HepG2 (cell line): ENCODE measurements at regions not wholly inside any gene's neighbourhood (a gene's known extent, or its start where the extent isn't known, plus 50 kb on each side); places are given as distances from the start of the nearest gene placed in this dataset.

ENCODE experiments used
- ATAC-seq: fragments of 200-7000 bp; cut with Tn5 transposase; 3 replicates; pipeline ENCODE4 v1.9.1; 2020; ENCODE audit warnings: mild to moderate bottlenecking, moderate library complexity
- BruUV-seq: library from RNA; stranded (reverse); fragments of 400-500 nt; replicated peaks from 2 replicates; lab custom pipeline; 2021; lab: Mats Ljungman, UMichigan
- CTCF ChIA-PET: fragments of 300-600 bp; formaldehyde crosslinking; extraction: SDS; loops from one replicate; lab custom pipeline; 2021; ENCODE audit warnings: low total read pairs, inconsistent platforms, low intra/inter-chr PET ratio; lab: Yijun Ruan, JAX
- POLR2A ChIA-PET: fragments of 350-600 bp; sonication (Branson Sonifier 250); formaldehyde crosslinking; loops from one replicate; lab custom pipeline; 2020; ENCODE audit warnings: antibody characterized with exemption, inconsistent platforms; lab: Yijun Ruan, JAX
- DNase-seq: peaks from one replicate; pipeline ENCODE4 v3.0.0-alpha.2; 2015; ENCODE audit warnings: low spot score
- FAIRE-seq: peaks from 3 replicates; lab custom pipeline; 2011; peaks lifted over from hg19 to GRCh38; lab: Jason Lieb, UNC
- H2AFZ ChIP-seq: one replicate; pipeline ENCODE4 v1.6.1; 2011; ENCODE audit warnings: low read length, inconsistent platforms
- H3K27ac ChIP-seq: fragments of 300-600 bp; 3 replicates; pipeline ENCODE4 v1.8.0; 2011; ENCODE audit warnings: mixed run types, mild to moderate bottlenecking, mixed read lengths, low read length, inconsistent platforms; ENCODE audit not compliant: insufficient read depth; ENCODE audit errors: extremely low read length
- H3K27me3 ChIP-seq, 2 experiments: fragments of 200-600 bp in 1 of 2; 2 replicates in 1 of 2; 3 replicates in 1 of 2; pipeline versions ENCODE4 v1.6.0 to v1.8.0; 2011; ENCODE audit warnings: low read length in 2 of 2, mild to moderate bottlenecking in 2 of 2, moderate library complexity in 2 of 2, inconsistent platforms in 1 of 2; ENCODE audit not compliant: insufficient read depth in 2 of 2, control insufficient read depth in 1 of 2
- H3K36me3 ChIP-seq, 2 experiments: fragments of 200-600 bp in 1 of 2; replicated peaks in 1 of 2; 2 replicates in 1 of 2; 3 replicates in 1 of 2; pipeline versions ENCODE4 v1.5.1 to v1.8.0; 2011; ENCODE audit warnings: low read length in 2 of 2, inconsistent platforms in 1 of 2; ENCODE audit not compliant: insufficient read depth in 2 of 2, control insufficient read depth in 1 of 2
- H3K4me1 ChIP-seq: 2 replicates; pipeline ENCODE4 v1.5.1; 2012; ENCODE audit warnings: low read length, inconsistent platforms; ENCODE audit not compliant: insufficient read depth
- H3K4me2 ChIP-seq: 2 replicates; pipeline ENCODE4 v1.6.0; 2011; ENCODE audit warnings: low read depth, low read length, inconsistent platforms
- H3K4me3 ChIP-seq, 3 experiments: fragments of 200-600 bp in 1 of 3; sonication (generic), shearing (Covaris generic) in 1 of 3; replicated peaks in 1 of 3; 2 replicates each; pipeline ENCODE4 v1.5.1; 2011 to 2016; ENCODE audit warnings: low read length in 3 of 3, inconsistent platforms in 2 of 3, low read depth in 2 of 3, mild to moderate bottlenecking in 2 of 3, control low read depth in 1 of 3, mixed read lengths in 1 of 3; ENCODE audit not compliant: insufficient read depth in 1 of 3
- H3K79me2 ChIP-seq: one replicate; pipeline ENCODE4 v1.6.1; 2011; ENCODE audit warnings: low read length, inconsistent platforms; ENCODE audit not compliant: insufficient read depth
- H3K9ac ChIP-seq: 2 replicates; pipeline ENCODE4 v1.6.0; 2011; ENCODE audit warnings: mild to moderate bottlenecking, low read depth, low read length, inconsistent platforms; ENCODE audit not compliant: insufficient read depth
- H3K9me3 ChIP-seq: 2 replicates; pipeline ENCODE4 v1.5.1; 2012; ENCODE audit warnings: mild to moderate bottlenecking, low read length
- H4K20me1 ChIP-seq: 2 replicates; pipeline ENCODE4 v1.6.0; 2011; ENCODE audit warnings: inconsistent platforms, mild to moderate bottlenecking, low read length, moderate library complexity; ENCODE audit not compliant: insufficient read depth
- ESRRA ChIP-seq: sonication (generic); formaldehyde crosslinking; IDR thresholded peaks from 2 replicates; pipeline ENCODE4 v1.5.1; 2020; ENCODE audit warnings: mild to moderate bottlenecking, low read depth, missing genetic modification reagents
- FOXA1 ChIP-seq, 2 experiments: fragments of 450-650 bp in 1 of 2; sonication (generic) in 1 of 2; formaldehyde crosslinking in 1 of 2; IDR thresholded peaks; 2 replicates each; pipeline versions ENCODE4 v1.4.0 to v1.6.1; 2016 to 2020; ENCODE audit warnings: missing genetic modification reagents in 1 of 2
- NCOR1 ChIP-seq: fragments of 200-600 bp; sonication (generic); IDR thresholded peaks from 2 replicates; pipeline ENCODE4 v1.7.0; 2017; ENCODE audit warnings: antibody characterized with exemption, low read length, borderline replicate concordance
- NFKB2 ChIP-seq: sonication (generic); formaldehyde crosslinking; IDR thresholded peaks from 2 replicates; pipeline ENCODE4 v1.4.0; 2020; ENCODE audit warnings: missing genetic modification reagents, borderline replicate concordance
- NONO ChIP-seq, 2 experiments: fragments of 450-650 bp in 1 of 2; sonication (generic) in 1 of 2; formaldehyde crosslinking in 1 of 2; IDR thresholded peaks in 1 of 2; conservative IDR thresholded peaks in 1 of 2; 2 replicates each; pipeline versions ENCODE4 v1.6.1 to v1.8.0; 2017 to 2022; ENCODE audit warnings: mild to moderate bottlenecking in 1 of 2, missing genetic modification reagents in 1 of 2, moderate library complexity in 1 of 2
- NR1H2 ChIP-seq: sonication (generic); formaldehyde crosslinking; IDR thresholded peaks from 2 replicates; pipeline ENCODE4 v1.8.1; 2022; ENCODE audit warnings: low read depth, missing genetic modification reagents, borderline replicate concordance
- SNRNP70 ChIP-seq: fragments of 200-400 bp; formaldehyde crosslinking; IDR thresholded peaks from 2 replicates; pipeline ENCODE4 v1.6.1; 2017; ENCODE audit warnings: mild to moderate bottlenecking, low read depth, low read length, moderate library complexity
- TAF15 ChIP-seq: fragments of 200-400 bp; formaldehyde crosslinking; IDR thresholded peaks from one replicate; pipeline ENCODE4 v1.6.1; 2018; ENCODE audit warnings: mild to moderate bottlenecking, low read depth, low read length; ENCODE audit not compliant: poor library complexity, severe bottlenecking
- WGBS: methylation state at CpG from one replicate; pipeline ENCODE4 v1.1.6; 2017; ENCODE audit warnings: low lambda C conversion rate; 5-methylcytosine and 5-hydroxymethylcytosine counted together
- in situ Hi-C: cut with HindIII; loops from 2 replicates; pipeline ENCODE4 v1.10.0; 2017; ENCODE audit warnings: low pct_unique_long_range_greater_than_20kb; ENCODE audit not compliant: extremely low pct_ligation_motif_present
- intact Hi-C: fragments of 100-400 bp; cut with micrococcal nuclease; formaldehyde crosslinking; loops from one replicate; pipeline ENCODE4 v1.10.0; 2022; ENCODE audit not compliant: unreplicated experiment
- TF ChIP-seq, protein P1 (sequence below): sonication (generic); formaldehyde crosslinking; IDR thresholded peaks from 2 replicates; pipeline ENCODE4 v1.4.0; 2020; ENCODE audit warnings: mild to moderate bottlenecking, missing genetic modification reagents, borderline replicate concordance
- TF ChIP-seq, protein P2 (sequence below): sonication (generic); formaldehyde crosslinking; IDR thresholded peaks from 2 replicates; pipeline ENCODE4 v1.5.0; 2020; ENCODE audit warnings: missing genetic modification reagents, mild to moderate bottlenecking, borderline replicate concordance
- TF ChIP-seq, protein P3 (sequence below): sonication (generic); formaldehyde crosslinking; IDR thresholded peaks from 2 replicates; pipeline ENCODE4 v1.5.0; 2020; ENCODE audit warnings: mild to moderate bottlenecking, missing genetic modification reagents, borderline replicate concordance

DNA sequence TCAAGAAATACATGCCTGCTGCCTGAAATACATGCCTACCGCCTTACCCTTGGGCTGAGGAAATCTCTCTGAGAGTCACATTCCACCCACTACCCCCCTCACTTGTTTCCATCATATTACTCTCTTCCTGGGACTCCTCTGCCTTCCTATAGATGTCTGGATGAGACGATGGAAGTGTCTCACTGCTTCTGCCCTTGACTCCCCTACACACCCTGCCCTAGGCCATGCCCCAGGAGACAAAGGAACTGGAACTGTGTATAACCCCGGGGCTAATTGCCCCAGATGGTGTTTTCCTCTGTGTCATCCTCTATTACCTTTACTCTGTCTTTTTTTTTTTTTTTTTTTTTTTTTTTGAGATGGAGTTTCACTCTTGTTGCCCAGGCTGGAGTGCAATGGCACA, 102.0 kb downstream of the GTPBP8 start (continued):
- TF ChIP-seq, protein P1, sequence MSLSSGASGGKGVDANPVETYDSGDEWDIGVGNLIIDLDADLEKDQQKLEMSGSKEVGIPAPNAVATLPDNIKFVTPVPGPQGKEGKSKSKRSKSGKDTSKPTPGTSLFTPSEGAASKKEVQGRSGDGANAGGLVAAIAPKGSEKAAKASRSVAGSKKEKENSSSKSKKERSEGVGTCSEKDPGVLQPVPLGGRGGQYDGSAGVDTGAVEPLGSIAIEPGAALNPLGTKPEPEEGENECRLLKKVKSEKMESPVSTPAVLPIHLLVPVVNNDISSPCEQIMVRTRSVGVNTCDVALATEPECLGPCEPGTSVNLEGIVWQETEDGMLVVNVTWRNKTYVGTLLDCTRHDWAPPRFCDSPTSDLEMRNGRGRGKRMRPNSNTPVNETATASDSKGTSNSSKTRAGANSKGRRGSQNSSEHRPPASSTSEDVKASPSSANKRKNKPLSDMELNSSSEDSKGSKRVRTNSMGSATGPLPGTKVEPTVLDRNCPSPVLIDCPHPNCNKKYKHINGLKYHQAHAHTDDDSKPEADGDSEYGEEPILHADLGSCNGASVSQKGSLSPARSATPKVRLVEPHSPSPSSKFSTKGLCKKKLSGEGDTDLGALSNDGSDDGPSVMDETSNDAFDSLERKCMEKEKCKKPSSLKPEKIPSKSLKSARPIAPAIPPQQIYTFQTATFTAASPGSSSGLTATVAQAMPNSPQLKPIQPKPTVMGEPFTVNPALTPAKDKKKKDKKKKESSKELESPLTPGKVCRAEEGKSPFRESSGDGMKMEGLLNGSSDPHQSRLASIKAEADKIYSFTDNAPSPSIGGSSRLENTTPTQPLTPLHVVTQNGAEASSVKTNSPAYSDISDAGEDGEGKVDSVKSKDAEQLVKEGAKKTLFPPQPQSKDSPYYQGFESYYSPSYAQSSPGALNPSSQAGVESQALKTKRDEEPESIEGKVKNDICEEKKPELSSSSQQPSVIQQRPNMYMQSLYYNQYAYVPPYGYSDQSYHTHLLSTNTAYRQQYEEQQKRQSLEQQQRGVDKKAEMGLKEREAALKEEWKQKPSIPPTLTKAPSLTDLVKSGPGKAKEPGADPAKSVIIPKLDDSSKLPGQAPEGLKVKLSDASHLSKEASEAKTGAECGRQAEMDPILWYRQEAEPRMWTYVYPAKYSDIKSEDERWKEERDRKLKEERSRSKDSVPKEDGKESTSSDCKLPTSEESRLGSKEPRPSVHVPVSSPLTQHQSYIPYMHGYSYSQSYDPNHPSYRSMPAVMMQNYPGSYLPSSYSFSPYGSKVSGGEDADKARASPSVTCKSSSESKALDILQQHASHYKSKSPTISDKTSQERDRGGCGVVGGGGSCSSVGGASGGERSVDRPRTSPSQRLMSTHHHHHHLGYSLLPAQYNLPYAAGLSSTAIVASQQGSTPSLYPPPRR (CRISPR knock-in tag), result no peak
- TF ChIP-seq FOXA1 (IDR thresholded peaks at IDR 0.05) (no peak), FOXA1 (CRISPR knock-in tag; IDR thresholded peaks at IDR 0.05) (no peak), NR1H2 (CRISPR knock-in tag) (no peak)

DNA sequence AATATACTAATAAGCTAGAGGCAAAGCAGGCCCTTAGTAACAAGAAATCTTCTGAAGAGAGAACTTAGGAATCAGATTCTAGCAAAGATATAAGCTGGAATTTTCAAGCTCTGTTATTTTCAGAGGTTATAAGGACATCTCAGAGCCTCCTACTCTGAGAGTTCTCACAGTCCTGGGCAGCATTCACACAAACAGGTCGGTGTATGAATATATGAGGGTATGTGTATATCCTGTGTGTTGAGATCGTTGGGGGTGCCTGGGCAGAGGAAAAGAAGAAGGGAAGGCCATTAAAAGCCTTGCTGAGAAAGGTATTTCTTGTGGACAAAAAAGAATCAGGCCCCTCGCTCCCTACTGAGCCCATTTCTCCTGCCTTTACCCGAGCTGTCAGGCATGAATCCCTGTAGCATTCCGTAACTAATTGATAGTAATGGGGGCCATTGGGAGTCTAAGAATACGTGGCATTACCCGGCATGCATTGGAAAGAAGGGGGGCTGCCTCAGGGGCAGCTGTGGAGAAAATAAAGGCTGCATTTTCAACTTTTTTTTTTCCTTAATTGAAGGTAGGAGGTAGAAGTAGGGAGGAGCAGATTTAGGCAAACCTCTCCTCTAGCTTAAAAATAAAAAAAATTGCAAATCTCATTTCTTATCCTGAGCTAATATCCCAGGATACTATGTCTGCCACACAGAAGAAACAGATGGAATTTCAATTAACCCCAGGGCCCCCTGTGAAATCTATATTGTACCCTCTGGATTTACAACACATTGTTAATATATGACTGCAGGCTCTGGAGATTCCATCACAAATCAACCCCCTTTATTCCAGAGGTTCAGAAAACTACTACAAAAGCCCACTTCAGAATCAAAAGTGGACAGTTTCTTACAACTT, 103.8 kb downstream of the GTPBP8 start:
- 0 out of 2 replicates have a peak, but pooled peaks cover 6% of the 10 kb centered on the region for H3K4me1 ChIP-seq
- no TSS peak for BruUV-seq
- intact Hi-C loops (no loop called here), in situ Hi-C loops (no loop called here)
- no peak for FAIRE-seq
- no peak overlapping the region for H3K4me3 ChIP-seq
- no peak for ATAC-seq
- no peak for DNase-seq
- no peak overlapping the region for H3K27ac ChIP-seq
- no peak overlapping the region for H3K9ac ChIP-seq
- H3K4me2 ChIP-seq, result no peak overlapping the region
- no peak overlapping the region for H2AFZ ChIP-seq
- H3K27me3 ChIP-seq, result no peaks in the 10 kb centered on the region
- H3K36me3 ChIP-seq, result no peaks in the 10 kb centered on the region
- WGBS, result 33% methylated on average over 7 of the region's 7 CpGs
- H3K9me3 ChIP-seq, result no peaks in the 10 kb centered on the region
- no peaks in the 10 kb centered on the region for H3K79me2 ChIP-seq
- H4K20me1 ChIP-seq, result no peaks in the 10 kb centered on the region
- ChIA-PET CTCF (no interaction called here), POLR2A (no interaction called here)
- TF ChIP-seq, protein P2, sequence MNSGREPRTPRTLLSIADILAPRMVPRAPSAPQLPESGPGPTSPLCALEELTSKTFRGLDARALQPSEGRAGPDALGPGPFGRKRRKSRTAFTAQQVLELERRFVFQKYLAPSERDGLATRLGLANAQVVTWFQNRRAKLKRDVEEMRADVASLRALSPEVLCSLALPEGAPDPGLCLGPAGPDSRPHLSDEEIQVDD (CRISPR knock-in tag), result no peak
- TF ChIP-seq NCOR1, result no peak
- no peak for TF ChIP-seq TAF15
- TF ChIP-seq, protein P3, sequence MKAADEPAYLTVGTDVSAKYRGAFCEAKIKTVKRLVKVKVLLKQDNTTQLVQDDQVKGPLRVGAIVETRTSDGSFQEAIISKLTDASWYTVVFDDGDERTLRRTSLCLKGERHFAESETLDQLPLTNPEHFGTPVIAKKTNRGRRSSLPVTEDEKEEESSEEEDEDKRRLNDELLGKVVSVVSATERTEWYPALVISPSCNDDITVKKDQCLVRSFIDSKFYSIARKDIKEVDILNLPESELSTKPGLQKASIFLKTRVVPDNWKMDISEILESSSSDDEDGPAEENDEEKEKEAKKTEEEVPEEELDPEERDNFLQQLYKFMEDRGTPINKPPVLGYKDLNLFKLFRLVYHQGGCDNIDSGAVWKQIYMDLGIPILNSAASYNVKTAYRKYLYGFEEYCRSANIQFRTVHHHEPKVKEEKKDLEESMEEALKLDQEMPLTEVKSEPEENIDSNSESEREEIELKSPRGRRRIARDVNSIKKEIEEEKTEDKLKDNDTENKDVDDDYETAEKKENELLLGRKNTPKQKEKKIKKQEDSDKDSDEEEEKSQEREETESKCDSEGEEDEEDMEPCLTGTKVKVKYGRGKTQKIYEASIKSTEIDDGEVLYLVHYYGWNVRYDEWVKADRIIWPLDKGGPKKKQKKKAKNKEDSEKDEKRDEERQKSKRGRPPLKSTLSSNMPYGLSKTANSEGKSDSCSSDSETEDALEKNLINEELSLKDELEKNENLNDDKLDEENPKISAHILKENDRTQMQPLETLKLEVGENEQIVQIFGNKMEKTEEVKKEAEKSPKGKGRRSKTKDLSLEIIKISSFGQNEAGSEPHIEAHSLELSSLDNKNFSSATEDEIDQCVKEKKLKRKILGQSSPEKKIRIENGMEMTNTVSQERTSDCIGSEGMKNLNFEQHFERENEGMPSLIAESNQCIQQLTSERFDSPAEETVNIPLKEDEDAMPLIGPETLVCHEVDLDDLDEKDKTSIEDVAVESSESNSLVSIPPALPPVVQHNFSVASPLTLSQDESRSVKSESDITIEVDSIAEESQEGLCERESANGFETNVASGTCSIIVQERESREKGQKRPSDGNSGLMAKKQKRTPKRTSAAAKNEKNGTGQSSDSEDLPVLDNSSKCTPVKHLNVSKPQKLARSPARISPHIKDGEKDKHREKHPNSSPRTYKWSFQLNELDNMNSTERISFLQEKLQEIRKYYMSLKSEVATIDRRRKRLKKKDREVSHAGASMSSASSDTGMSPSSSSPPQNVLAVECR (CRISPR knock-in tag), result no peak
- TF ChIP-seq NONO (IDR thresholded peaks at IDR 0.05), result no peak
- TF ChIP-seq NONO (CRISPR knock-in tag; conservative IDR thresholded peaks at IDR 0.05), result no peak
- TF ChIP-seq SNRNP70, result no peak
- no peak for TF ChIP-seq NFKB2 (CRISPR knock-in tag)
- no peak for TF ChIP-seq ESRRA (CRISPR knock-in tag)
